Erythroblast (primary cell): ENCODE measurements at regions not wholly inside any gene's neighbourhood (a gene's known extent, or its start where the extent isn't known, plus 50 kb on each side); places are given as distances from the start of the nearest gene placed in this dataset.

Source experiments
- DNase-seq, 2 experiments: peaks; one replicate each; lab custom pipeline; 2025; lab: John Stamatoyannopoulos, UW
- GATA1 ChIP-seq: IDR thresholded peaks from 2 replicates; pipeline ENCODE4 v1.6.1; 2011; ENCODE audit warnings: low read depth, mild to moderate bottlenecking, control low read depth, low read length, moderate library complexity
- POLR2A ChIP-seq: IDR thresholded peaks from 2 replicates; pipeline ENCODE4 v1.6.1; 2011; ENCODE audit warnings: mild to moderate bottlenecking, low read length

DNA sequence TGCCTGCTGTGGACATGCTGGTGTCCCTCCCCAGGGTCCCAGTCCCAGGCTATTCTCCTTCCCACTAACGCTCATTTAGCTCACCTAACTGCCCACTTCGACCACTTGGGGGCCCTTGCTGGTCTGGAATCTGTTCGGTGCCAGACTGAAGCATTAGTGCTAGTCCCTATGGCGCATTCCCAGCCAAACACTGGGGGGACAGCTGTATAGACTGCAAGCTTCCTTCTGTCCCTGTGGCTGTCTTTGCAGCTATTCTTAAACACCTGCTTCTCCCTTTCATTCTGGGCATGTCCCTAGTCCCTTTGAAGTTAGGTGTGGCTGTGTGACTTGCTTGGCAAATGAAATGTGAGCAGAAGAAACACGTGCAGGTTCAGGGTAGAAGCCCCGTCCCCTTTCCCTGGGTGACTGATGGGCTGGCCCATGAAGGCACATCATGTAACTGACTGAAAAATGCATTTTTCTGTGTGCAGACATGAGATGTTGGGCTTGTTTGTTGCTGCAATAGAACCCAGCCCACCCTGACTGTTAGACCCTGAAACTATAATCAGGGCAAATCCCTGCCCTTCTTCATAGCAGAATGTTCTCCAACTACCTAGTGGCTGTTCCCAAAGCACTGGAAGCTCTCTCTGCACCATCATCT lies 134.4 kb downstream of the BARX1 start:
- no peak for TF ChIP-seq POLR2A
- TF ChIP-seq GATA1 = no peak
- DNase-seq = no peak

DNA sequence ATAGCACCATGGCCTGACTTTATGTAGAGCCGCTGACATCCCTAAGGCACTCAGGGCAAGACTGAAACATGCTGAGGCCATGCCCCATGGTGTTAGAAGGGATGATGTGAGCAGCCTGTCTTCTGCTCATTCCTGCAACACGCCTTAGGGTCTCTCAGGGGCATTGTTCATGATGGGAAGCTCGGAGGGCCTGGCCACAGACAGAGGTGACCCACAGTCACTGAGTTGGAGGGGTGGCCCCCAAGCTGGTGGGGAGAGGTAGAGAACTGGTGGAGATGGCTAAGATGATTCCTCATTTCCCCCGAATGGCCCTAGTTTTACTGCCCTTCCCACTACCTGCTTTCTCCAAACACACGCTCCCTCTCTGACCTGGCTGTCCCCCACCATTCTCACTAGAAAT lies 135.2 kb downstream of the BARX1 start:
- TF ChIP-seq POLR2A = no peak
- no peak for TF ChIP-seq GATA1
- DNase-seq = no peak

DNA sequence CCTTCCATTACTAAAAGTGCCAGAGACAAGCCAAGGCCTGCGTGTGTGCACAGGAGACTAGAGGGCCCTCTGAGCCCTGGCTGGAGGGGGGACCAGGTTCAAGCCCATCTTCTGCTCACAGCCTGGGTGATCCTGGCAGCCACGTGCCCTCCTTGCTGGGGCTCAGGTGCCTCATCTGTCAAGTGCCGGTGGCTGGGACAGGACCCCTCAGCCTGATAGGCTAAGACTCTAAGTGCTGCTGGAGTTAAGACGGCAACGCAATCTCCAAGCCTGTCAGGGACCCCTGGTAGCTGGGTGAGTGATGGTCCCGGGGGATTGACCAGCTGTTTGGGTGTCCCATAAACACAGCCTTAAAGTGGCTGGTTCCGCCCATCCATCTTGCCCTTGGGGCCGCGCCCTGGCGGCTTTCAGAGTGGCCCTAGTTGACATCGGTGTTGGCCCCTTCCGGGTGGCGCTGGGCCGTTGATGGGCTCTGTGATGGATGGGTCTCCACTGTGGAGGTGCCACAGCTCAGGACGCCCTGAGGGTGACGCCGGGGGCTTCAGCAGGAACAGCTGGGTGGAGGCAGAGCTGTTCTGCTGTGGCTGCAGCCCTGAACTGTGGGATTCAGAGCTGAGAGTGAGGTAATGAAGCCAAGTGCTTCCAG lies 136.2 kb downstream of the BARX1 start:
- no peak for DNase-seq

DNA sequence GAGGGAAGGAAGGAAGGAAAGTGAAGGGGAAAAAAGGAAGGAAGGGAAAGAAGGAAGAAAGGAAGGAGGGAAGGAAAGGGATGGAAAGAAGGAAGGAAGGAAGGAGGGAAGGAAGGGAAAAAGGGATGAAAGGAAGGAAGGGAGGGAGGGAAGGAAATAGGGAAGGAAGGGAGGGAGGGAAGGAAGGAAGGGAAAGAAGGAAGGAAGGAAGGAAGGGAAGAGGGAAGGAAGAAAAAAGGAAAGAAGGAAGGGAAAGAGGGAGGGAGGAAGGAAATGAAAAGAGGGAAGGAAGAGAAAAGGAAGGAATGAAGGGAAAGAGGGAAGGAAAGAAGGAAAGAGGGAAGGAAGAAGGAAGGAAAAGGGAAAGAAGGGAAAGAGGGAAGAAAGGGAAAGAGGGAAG lies 136.9 kb downstream of the BARX1 start:
- DNase-seq = no peak
- TF ChIP-seq GATA1 = no peak
- TF ChIP-seq POLR2A = no peak

More for the DNA sequence above, 136.2 kb downstream of the BARX1 start:
- TF ChIP-seq POLR2A (no peak), GATA1 (no peak)

DNA sequence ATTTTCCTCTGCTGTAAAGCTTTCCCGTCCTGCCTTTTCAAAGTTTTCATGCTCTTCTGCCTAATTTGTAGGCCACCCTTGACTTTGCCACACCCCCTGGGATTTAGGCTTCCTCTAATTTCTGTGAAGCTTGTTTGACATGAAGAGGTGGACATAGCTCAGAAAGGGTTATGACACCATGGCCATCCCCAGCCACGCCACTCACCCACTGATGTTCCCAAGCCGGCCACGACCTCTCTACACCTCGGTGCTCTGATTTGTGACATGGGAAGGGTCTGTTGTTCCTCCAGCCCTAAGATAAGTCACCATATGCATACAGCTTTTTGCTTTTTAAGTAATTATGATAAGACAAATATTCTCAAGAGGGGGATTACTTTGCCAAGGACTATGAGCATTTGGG lies 139.5 kb downstream of the BARX1 start:
- TF ChIP-seq POLR2A (no peak), GATA1 (no peak)
- no peak for DNase-seq

- DNase-seq = no peak
- TF ChIP-seq GATA1 (no peak), POLR2A (no peak)
These were observed 140.0 kb downstream of the BARX1 start for GRCh38 chr9:93815135-93815534.

GRCh38 chr9:93814077-93814956 lies 140.8 kb downstream of the BARX1 start:
- no peak for DNase-seq
- TF ChIP-seq GATA1 (no peak), POLR2A (no peak)

DNA sequence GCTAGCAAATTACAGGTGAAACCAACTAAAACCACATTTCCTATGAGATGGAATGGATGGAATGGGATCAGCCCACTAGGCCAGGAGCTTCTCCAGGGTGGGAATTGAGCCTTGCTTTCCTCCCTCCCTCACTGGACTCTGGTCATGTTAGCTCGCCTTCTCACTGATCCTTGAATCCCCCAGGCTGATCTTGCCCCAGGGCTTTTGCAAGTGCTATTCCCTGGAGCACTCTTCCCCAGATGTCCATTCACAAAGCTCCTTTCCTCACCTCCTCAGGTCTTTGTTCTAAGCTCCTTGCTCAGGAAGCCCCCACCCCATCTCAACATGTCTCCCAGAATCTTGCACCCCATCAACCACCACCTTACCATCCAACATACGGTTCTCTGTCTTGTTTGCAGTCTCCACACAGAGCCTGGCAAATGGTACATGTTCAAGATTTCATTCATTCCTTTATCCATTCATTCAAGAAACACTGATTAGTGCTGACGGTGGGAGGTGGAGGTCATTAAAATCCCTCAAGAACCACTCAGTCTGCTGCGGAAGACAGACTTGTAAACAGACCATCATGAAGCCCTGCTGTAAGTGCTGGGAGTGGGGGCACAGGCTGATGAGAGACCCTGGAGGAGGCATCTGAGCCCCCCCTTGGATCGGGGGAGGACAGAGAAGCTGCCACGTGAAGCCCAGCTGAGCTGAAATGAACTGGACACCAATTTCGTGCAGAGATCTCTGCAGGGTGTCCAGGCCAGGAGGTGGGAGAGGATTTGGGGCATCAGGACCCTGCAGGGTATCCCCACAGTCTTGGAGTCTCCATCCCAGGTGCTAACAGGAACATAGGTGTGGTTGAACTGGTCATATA lies 141.7 kb downstream of the BARX1 start:
- no peak for TF ChIP-seq POLR2A
- no peak for TF ChIP-seq GATA1
- DNase-seq = no peak

GRCh38 chr9:93812410-93812668 lies 142.8 kb downstream of the BARX1 start:
- no peak for DNase-seq
- TF ChIP-seq POLR2A = no peak
- TF ChIP-seq GATA1 = no peak

DNA sequence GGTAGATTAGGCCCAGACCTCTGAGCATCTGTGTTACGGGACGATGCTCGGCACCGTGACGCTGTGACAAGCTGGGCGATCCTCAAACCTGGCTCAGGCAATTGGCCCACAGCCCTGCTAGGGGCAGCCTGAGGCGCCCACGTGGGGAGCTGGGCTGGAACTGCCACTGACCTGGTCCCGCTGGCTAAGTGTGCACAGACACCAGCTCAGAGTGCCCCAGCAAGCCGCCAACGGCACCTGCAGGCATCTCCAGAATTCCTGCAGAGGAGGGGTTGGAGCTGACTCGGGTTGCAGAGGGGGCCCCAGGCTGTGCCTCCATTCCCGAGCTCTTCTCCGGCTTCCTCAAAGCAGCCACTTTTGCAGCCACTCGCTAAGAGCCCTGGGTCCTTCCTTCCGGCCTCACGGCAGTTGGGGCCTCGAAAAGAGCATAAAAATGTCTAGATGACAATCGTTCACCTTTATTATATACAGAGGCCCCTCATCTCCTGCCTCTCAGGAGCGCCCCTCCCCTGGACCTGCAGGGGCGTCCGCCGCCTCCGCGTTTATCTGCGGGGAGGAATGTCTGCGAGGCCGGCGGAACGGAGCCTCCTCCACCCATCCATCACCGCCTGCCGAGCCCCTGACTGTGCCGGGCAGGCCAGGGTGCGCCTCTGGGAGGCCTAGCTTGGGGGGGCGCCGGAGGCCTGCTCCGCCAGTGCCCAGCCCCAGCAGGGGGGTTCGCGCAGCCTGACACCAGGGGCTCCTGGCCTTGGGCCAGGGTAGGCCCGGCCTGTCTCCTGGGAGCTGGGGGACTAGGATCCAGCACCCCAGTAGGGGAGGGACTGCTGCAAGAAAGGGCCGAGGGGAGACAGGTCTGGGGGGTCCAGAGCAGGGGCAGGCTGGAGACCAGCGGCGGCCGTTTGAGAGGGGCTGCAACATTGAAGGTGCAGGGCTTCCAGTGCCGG lies 144.9 kb downstream of the BARX1 start:
- no peak for DNase-seq
- TF ChIP-seq POLR2A (no peak), GATA1 (no peak)

DNA sequence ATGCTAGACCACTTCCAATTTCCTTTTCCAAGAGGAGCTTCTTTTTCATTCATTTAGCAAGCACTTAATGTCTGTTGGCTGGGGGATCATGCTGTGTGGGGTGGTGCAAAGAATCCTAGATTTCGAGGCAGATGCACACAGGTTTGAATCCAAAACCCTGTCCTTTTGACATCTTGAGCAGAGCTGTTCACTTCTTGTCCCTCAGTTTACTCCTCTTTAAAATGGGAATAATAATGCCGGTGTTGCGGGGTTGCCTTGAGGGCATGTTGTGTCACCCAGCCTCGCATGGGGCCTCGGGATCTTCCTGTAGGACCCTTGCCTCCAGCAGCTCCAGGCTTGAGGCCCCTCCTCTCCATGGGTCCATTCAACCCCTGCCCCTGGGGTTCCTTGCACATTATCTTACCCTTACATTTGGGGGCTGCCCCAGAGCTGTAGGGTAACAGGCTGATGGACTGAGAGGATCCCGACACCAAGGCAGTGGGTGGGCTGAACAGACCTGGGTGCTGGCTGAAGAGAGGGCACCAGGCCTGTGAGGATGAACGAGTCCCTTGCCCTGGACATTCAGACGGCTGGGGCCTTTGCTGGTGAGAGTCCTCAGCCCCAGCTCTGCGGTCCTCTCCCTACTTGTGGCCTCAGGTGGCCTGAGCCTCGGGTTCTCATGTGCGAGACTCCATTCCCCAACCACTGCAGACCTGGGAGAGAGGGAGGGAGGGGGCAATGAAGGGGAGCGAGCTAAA lies 145.8 kb downstream of the BARX1 start:
- TF ChIP-seq GATA1 (no peak), POLR2A (no peak)
- no peak for DNase-seq

GRCh38 chr9:93808115-93809029 lies 146.8 kb downstream of the BARX1 start:
- DNase-seq = no peak
- no peak for TF ChIP-seq GATA1
- TF ChIP-seq POLR2A = no peak
